Stimulated activated CD4-positive, alpha-beta T cell treated with anti-CD3 and anti-CD28 coated beads, Interleukin-15, amount 100 ng/mL, for 48 hours (primary cell): ENCODE measurements at regions not wholly inside any gene's neighbourhood (a gene's known extent, or its start where the extent isn't known, plus 50 kb on each side); places are given as distances from the start of the nearest gene placed in this dataset.
"Not testable (repeated sequence)": the region's sequence is repeated elsewhere in the genome, so short reads cannot be mapped to it uniquely, and the experiment has no call there.

ENCODE experiments used
- DNase-seq, 2 donors: peaks; one replicate each; pipeline ENCODE4 v3.0.0-alpha.2; 2020; ENCODE audit warnings: low read depth in 2 of 2

DNA sequence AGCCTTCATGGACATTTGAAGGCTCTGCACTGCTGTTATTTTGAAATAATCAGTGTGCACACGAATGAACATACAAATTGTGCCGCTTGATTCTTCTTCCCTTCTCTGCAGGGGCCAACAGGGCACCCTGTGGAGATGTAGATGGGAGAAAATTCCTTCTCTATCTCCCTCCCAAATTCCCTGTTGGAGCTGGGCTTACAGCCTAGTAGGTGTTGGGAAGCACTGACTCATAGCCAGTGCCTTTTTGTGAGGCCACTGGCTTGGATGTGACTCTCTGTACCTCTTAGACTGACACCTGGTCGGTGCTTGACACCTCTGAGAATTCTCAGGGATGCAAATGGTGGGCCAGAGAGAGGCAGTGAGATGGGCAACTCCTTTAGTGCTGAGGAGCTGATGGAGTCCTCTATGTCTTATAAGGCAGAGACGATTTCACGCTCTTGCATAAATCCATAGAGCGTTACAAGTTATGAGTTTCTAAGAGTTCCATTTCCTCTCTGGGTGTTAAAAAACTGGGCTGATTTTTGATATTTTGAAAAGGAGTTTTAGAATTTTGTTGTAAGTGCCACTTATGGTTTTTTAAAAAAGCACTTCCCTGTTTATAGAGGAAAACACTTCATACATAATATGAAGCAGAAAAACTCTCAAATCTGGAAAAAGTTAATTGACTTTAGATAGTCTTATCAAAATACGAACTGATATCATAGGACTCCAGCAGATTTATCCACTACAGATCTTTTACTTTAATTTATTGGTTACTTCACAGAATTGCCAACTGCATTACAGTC, 89.8 kb upstream of the MAP3K7 start:
- DNase-seq = no peak

DNA sequence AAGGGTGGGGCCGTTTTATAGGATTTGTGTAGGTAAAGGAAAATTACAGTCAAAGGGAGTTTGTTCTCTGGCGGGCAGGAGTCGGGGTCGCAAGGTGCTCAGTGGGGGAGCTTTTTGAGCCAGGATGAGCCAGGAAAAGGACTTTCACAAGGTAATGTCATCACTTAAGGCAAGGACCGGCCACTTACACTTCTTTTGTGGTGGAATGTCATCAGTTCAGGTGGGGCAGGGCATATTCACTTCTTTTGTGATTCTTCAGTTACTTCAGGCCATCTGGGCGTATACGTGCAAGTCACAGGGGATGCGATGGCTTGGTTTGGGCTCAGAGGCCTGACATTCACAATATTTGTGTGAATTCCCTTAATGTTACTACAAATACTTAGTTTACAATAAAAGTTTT, 88.2 kb upstream of the MAP3K7 start:
- DNase-seq = not testable (repeated sequence)

DNA sequence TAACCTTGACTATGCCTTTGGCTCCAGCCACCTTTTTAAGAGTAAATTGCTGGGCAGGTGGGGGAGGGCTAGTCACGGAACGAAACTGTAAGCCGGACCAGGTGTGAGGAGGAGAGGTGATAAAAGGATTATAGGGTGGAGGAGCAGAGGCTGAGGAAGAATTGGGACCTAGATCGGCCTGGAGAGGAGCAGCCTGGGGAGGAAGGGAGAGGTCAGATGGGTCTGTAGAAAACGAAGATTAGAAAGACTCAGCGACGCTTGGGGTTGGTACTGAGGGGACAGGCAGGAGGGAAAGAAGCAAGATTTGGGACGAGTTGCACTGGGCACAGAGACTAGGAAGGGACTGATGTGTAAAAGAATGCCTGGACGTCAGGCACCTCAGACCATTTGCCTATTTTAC, 87.2 kb upstream of the MAP3K7 start:
- not testable (repeated sequence) for DNase-seq

DNA sequence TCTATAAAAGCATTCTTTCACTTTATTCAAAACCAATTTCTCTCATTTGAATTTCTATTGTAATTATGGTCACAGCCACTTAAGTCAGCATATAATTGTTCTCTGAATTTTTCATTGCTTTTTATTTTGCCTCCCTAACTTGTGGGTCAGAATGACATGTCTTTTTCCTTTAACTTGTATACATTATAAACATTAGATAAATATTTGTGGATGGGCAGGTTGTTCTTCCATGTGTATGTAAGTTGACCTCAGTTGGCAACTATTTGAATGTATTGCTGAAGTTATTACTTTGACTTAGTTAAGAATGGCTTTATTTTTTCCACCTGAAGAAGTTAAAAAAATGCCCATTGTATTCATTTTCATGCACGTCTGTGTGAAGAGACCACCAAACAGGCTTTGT, 83.0 kb upstream of the MAP3K7 start:
- no peak for DNase-seq

DNA sequence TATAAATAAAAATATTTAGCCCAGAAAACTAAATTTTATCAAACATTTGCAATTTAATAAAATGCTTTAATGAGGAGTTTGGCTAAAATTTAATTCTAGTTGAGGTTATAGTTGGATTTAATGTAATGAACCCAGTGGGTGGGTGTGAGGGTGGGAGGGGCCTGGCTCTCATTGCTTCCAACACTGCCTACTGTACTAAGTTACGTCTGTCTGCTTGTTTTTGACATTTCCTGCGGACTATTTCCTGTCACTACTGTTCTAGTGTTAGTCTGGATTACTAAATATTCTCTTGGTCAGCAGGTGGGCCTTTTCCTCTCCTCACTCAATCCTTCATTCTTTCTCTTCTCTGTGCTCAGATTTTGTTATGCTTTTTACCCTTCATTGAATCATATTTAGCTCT, 82.5 kb upstream of the MAP3K7 start:
- DNase-seq = no peak

DNA sequence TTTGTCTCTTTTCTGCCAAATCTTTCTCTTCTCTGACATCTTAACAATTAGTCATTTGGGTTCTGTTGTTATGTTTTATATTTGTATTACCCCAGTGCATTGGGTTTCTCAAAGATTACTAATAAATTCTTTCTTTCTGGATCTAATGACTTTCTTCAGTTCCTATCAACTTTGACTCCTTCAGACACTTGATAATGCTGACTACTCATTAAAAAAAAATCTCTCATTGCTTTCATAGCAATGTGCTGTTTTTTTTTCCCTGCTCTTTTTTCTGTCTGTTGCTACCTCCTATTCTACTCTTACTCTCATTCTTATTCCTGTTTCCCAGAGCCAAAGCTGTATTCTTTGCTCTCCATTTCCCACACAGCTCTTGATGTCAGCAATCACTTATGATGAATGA, 81.3 kb upstream of the MAP3K7 start:
- DNase-seq = no peak

DNA sequence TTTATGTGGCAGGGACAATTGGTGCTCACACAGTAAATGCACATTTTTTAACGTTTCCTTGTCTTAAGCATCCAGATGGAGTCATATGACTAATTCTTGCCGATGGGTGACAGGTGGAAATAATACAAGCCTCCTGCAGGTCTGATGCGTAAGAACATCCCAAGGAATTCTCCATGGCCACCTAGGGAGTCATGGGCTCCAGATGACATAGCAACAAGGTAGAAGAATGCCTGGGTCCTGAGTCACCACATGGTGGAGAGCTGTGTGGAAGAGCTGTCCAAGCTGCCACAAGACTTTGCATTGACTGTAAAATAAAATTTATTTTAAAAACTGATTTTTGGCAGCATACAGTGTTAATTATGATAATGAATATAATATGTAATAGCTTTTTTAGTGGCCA, 77.0 kb upstream of the MAP3K7 start:
- DNase-seq = no peak

DNA sequence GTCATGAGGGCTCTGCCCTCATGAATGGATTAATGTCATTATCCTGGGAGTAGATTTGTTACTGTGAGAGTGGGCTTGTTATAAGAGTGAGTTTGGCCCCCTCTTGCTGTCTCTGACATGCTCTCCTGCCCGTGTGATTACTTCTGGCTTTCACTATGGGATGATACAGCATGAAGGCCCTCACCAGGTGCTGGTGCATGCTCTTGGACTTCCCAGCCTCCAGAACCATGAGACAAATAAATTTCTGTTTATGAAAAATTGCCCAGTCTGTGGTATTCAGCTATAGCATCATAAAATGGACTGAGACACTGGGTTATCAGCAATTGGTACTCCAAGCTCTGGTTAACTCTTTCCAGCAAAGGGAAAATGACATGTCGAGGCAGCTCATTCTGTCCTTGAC, 76.2 kb upstream of the MAP3K7 start:
- no peak for DNase-seq

DNA sequence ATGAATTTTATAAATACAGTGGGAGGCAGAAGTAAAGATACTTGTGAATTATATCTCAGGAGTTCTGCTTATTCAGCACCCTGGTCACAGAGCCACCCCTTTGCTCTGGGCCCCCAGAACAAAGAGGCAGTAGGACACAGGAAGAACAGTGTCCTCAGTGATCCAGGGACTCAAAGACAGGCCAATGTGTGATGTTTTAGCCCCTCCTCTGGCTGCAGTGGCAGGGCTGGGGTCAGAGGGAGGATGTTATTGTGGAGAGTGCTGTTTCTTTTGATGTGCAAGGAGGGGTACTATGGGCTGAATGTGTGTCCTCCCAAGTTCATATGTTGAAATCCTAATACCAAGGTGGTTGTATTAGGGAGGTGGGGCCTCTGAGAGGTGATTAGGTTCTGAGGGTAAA, 74.1 kb upstream of the MAP3K7 start:
- DNase-seq = no peak

DNA sequence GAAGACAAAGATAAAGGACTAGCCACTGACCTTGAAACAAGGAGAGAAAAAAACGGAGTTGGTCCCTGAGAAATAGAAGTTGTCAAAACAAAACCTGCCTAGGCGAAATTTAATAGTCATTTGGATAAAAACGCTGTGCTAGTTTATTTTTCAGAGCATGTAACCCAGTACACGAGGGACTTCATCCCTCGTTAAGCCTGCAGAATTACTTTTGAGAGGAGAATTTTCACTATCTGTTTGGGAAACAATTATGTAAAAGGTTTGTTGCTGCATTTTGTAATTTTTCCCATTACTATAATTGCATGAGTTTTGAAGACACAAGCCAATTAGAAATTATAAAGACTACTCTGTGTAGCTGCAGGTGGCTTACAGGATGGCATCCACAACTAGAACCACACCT, 71.6 kb upstream of the MAP3K7 start:
- no peak for DNase-seq

DNA sequence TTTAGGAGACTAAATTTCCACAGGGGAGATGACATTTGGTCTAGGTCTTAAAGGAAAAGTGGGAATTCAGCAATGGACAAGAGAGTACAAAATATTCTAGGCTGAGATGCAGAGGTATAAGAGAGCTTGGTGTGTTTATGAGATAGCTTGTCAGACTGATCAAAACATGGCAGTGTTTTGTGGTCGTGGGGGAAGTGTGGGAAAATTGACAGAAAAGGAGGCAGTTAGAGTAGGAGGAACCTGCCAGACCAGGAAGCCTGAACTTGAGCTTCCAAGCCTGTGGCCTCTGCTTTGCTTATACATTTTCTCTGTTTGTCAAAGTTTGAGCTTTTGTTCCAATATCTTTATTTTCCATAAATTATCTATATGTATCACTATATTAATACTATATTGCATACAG, 69.5 kb upstream of the MAP3K7 start:
- DNase-seq = no peak

DNA sequence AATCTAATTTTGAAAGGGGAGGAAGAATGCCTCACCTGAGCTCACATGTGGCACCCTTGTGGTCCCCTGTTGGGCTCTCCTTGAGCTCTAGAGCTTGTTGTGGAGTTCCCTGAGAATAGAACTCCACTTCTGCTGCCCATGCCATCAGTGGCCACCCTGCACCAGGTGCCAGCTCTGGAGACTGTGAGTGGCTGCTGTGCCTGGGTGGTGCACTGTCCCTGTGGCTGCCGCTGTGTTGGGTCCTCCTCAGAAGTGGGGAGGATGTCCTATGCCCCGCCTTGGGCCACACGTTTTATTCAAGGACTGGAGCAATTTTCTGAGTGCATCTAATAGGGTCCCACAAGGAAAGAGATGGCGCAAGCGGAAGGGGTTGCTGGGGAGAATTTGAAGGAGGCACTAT, 67.9 kb upstream of the MAP3K7 start:
- DNase-seq = no peak

DNA sequence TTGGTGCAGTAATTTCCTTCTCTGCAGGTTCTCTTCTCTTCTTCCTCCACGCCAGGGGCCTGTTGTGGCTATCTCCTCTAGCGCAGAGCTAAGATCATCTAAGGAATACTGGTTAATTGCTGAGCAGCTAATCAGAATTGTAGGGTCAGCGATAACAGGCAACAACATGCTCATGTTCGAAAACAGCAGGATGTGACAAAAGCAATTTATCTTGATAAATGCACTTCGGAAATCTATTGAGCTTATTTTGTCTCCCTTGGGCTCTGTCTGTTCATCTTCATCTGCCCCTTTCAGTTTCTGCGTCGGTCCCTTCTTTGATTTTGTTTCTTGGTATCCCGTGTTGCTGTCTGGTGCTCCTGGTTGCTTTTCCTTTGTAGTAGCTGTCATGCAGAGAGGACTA, 67.3 kb upstream of the MAP3K7 start:
- DNase-seq = no peak

DNA sequence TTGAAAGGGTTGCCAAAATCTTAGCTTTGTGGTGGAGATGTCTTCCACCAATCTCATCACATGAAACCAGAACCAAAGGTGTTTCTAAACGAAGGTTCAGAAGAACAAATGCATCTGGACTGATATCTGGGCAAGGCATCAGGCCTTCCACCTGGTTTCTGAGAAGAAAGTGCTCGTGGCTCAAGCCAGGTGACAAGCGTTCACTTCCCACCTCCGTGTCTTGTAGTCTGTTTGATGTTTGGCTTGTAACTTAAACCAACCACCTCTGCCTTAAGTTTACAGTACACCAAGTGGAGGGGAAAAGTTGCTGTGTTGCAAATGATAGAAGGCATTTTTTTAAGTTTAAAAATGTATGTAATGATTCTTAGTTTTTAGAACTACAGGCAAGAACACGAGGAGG, 66.9 kb upstream of the MAP3K7 start:
- no peak for DNase-seq

DNA sequence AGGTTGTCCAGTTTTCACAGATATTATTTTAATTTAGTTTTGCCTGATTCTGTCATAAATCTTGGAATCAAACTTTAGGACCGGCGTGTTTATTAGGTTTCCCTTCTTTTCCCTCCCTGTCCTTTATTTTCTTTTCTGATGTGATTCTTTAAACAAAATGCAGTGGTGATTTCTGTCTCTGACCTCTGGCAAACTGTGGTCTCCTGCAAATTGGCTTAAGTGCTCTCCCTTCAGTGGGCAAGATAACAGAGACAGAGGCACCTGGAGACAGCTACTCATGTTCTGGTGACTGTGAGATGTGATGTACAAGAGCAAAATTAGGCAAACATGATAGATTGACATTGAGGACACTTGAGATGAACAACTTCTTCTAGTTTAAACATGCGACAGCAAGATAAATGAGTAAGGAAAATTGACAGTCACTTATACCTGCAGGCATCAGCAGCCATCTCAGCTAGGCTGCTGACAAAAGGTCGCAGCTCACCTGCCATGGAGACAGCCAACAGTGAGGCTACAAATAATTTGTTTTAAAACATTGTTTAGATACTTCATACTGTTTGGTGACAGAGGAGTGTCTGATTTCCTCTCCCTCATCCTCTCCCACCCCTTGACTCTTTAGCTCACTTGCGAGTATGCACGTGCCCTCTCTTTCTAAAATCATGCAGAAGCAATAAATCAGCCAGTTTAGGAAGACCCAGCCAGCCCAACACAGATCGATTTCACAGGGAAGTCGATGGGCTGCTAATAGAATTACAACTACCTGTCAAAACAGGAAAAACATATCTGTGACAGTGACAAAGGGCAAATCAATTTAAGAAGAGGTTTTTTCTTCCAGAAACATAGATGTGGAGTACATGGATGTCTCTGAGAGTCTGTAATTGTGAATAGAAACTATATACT, 63.4 kb upstream of the MAP3K7 start:
- no peak for DNase-seq

DNA sequence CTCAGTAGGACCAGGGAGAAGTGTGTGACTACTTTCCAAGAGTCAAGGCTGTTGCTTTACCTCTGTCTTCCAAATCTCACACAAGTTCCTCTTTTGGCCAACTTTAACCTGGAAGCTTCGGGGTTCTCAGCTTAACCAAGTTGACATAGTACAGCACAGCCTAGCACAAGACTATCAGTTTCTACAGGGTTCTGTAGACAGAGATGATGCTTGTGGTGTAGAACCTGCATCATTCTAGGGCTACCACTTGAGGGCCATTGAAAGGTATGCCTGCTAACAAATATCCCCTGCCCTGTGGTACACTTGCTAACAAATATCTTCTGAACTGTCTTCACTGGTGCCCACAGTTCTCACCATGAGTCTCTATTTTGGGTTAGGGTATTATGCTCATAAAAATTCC, 62.0 kb upstream of the MAP3K7 start:
- no peak for DNase-seq

DNA sequence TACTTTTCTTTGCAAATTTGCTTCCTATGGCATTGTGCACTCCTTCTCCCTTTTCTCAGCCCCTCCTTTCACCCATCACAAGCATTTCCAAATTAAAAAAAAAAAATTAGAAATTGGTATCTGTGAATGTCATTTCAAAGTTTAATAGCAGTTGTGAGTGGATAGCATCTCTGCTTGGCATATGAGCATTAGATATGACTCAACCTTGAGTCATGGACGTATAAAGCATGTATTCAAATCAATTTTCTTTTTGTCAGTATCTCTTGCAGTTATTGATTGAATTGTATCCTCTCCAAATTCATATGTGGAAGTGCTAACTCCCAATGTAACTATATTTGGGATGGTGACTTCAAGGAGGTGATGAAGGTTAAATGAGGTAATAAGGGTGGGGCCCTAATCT, 60.1 kb upstream of the MAP3K7 start:
- DNase-seq = no peak

DNA sequence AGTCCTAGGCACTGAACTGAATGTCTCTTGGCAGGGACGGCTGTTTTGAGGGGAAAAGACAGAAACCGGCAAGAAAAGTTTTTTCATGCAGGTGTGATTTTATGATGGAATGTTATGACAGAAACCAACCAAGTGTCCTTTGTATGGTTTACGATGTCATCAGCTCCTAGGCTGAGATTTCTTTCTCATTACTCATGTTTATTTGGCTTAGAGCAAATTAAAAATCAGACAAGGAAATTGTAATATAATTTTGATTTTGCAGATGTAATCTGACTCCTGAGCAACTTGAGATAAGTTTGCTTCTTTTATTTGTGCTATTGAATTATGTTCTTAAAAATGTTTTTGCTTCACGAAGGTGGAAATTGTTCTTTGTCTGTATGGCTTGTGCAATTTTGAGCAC, 58.8 kb upstream of the MAP3K7 start:
- DNase-seq = no peak

DNA sequence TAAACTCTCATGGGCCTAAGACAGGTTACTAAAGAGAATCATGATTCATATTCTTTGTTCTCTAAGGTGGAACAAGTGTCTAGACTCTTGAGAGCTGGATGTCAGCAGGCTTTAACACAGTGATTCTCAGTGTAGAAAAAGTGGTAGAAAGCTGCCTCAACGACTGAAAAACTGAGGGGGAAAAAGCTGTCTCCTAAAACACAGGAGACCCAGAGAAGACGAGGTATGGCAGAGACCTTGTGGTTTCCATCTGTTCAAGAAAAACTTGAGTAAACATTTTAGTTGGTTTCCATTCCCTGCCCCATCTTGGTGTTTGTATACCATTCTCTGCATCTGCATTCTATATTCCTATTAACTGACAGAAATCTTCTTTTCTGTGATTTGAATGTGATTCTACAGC, 57.6 kb upstream of the MAP3K7 start:
- no peak for DNase-seq

DNA sequence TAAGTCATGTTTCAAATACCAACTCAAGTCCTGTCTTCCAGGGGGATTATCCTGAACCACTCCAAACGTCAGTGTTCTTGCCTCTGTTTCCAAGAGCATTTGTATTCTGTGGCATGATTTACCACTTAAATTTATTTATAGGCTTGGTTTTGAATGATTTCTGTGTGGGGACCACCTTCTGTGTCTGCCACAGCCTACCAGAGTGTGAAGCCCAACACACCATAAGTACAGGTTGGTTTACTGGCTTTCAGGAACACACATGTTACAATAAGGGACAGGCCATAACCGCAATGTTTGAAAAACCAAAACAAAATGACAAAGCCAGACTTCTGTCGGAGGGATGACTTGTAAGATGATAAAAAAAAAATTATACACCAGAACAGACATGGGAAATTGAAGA, 56.5 kb upstream of the MAP3K7 start:
- no peak for DNase-seq

DNA sequence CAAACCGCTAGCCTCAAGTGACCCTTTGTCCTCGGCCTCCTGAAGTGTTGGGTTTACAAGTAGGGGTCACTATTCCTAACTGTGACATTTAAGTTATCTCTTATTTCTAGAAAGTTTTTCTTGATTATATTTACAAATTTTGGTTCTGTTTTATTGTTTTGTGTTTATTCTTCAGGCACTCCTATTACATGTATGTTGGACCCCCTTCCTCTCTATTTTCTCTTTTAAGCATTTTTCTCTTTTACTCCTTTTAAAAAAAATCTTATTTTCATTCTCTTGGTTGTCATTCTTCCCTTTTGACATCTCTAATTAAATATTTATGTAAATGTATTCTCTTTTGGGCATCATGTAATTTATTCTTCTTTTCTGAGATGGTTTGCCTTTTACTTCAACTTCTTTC, 50.4 kb upstream of the MAP3K7 start:
- DNase-seq = no peak
